Endodermal cell (in vitro differentiated cells): ENCODE measurements at regions not wholly inside any gene's neighbourhood (a gene's known extent, or its start where the extent isn't known, plus 50 kb on each side); places are given as distances from the start of the nearest gene placed in this dataset.
A peak's percentile ranks its signal among the peaks of the same experiment; 100 is the strongest.

Source experiments
- DNase-seq: peaks from one replicate; pipeline ENCODE4 v3.0.0-alpha.2; 2017
- H3K27ac ChIP-seq: 2 replicates; pipeline ENCODE4 v1.5.1; 2013; ENCODE audit warnings: mild to moderate bottlenecking, low read depth, low read length, moderate library complexity
- H3K27me3 ChIP-seq: 2 replicates; pipeline ENCODE4 v1.6.1; 2013; ENCODE audit warnings: mild to moderate bottlenecking, low read length, moderate library complexity; ENCODE audit not compliant: insufficient read depth, control insufficient read depth, poor library complexity, severe bottlenecking
- H3K36me3 ChIP-seq: 2 replicates; pipeline ENCODE4 v1.7.0; 2013; ENCODE audit warnings: mild to moderate bottlenecking, low read length, moderate library complexity; ENCODE audit not compliant: control insufficient read depth, insufficient read depth
- H3K4me1 ChIP-seq: one replicate; pipeline ENCODE4 v1.7.0; 2013; ENCODE audit warnings: low read length; ENCODE audit not compliant: control insufficient read depth, insufficient read depth
- H3K4me3 ChIP-seq: 2 replicates; pipeline ENCODE4 v1.5.1; 2013; ENCODE audit warnings: mild to moderate bottlenecking, low read length, moderate library complexity
- H3K9ac ChIP-seq: 2 replicates; pipeline ENCODE4 v1.6.1; 2013; ENCODE audit warnings: mild to moderate bottlenecking, low read length, moderate library complexity; ENCODE audit not compliant: poor library complexity, severe bottlenecking; ENCODE audit errors: extremely low read depth
- H3K9me3 ChIP-seq: 2 replicates; pipeline ENCODE4 v1.6.1; 2013; ENCODE audit warnings: mild to moderate bottlenecking, low read length, moderate library complexity; ENCODE audit not compliant: control insufficient read depth
- H3K27ac Mint-ChIP-seq: 2 replicates; pipeline ENCODE4 v1.8.0; 2020; ENCODE audit warnings: mixed read lengths
- H3K27me3 Mint-ChIP-seq: 2 replicates; pipeline ENCODE4 v1.8.0; 2021; ENCODE audit warnings: mild to moderate bottlenecking, mixed read lengths; ENCODE audit not compliant: insufficient read depth
- H3K36me3 Mint-ChIP-seq: 2 replicates; pipeline ENCODE4 v1.8.0; 2020; ENCODE audit warnings: low read depth, mixed read lengths
- H3K4me1 Mint-ChIP-seq: 2 replicates; pipeline ENCODE4 v1.8.0; 2020; ENCODE audit warnings: mixed read lengths
- H3K4me3 Mint-ChIP-seq: 2 replicates; pipeline ENCODE4 v1.8.0; 2020; ENCODE audit warnings: mild to moderate bottlenecking, moderate library complexity, mixed read lengths
- H3K9me3 Mint-ChIP-seq: 2 replicates; pipeline ENCODE4 v1.8.0; 2020; ENCODE audit warnings: mild to moderate bottlenecking, mixed read lengths
- WGBS, 2 experiments: methylation state at CpG; one replicate each; pipeline versions ENCODE4 v1.1.5 to v1.1.7; 2013; ENCODE audit warnings: missing lambda C conversion rate in 2 of 2, mixed read lengths in 1 of 2; ENCODE audit not compliant: insufficient coverage in 1 of 2, insufficient read length in 1 of 2; 5-methylcytosine and 5-hydroxymethylcytosine counted together
- TF ChIP-seq, protein P1 (sequence below): fragments of 200-600 bp; sonication (generic); conservative IDR thresholded peaks from 2 replicates; pipeline ENCODE4 v1.5.0; 2021; ENCODE audit warnings: antibody characterized with exemption, mild to moderate bottlenecking

DNA sequence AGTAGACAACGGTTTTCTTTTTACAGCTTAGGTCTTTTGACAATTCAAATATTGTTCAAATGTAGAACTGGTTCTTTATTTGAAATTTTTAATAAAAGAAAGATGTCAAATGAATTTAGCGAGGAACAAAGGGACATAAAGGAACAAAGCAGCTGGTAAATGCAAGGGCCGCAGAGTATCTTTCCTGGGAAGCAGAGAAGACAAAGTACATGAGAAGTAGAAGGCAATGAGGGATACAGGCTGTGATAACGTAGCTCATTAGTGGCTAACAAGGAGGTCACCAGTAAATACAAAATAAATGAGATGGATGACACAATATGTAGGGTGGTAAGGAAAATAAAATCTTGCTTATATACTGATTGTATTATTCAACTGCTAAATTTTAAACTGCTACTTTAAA is 762.8 kb downstream of the VGLL3 start:
- Mint-ChIP-seq H3K27me3 (no peaks in the 10 kb centered on the region), H3K4me1 (no peaks in the 10 kb centered on the region), H3K9me3 (no peaks in the 10 kb centered on the region), H3K27ac (no peak overlapping the region), H3K36me3 (no peaks in the 10 kb centered on the region), H3K4me3 (no peak overlapping the region)
- no peak for DNase-seq
- Histone ChIP-seq H3K27me3 (no peaks in the 10 kb centered on the region), H3K36me3 (no peaks in the 10 kb centered on the region), H3K27ac (peak overlapping the region; percentile 44), H3K4me1 (no peaks in the 10 kb centered on the region), H3K9me3 (no peaks in the 10 kb centered on the region), H3K9ac (no peak overlapping the region), H3K4me3 (no peak overlapping the region)
- WGBS, 2 experiments, result 85 to 100% methylated on average over 1 to 4 of the region's 4 CpGs
- TF ChIP-seq, protein P1, sequence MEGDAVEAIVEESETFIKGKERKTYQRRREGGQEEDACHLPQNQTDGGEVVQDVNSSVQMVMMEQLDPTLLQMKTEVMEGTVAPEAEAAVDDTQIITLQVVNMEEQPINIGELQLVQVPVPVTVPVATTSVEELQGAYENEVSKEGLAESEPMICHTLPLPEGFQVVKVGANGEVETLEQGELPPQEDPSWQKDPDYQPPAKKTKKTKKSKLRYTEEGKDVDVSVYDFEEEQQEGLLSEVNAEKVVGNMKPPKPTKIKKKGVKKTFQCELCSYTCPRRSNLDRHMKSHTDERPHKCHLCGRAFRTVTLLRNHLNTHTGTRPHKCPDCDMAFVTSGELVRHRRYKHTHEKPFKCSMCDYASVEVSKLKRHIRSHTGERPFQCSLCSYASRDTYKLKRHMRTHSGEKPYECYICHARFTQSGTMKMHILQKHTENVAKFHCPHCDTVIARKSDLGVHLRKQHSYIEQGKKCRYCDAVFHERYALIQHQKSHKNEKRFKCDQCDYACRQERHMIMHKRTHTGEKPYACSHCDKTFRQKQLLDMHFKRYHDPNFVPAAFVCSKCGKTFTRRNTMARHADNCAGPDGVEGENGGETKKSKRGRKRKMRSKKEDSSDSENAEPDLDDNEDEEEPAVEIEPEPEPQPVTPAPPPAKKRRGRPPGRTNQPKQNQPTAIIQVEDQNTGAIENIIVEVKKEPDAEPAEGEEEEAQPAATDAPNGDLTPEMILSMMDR, result no peak

DNA sequence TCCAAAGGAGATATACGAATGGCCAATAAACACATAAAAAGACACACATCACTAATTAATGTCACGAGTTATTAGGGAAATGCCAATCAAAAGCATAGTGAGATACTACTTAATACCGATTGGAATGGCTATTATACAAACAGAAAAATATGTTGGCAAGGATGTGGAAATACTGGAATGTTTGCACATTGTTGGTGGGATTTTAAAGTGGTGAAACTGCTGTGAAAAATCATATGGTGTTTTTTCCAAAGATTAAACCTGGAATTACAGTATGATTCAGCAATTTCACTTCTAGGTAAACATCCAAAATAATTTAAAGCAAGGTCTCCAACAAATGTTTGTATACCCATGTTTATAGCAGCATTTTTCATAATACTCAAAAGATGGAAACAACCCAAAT is 765.5 kb downstream of the VGLL3 start:
- Histone ChIP-seq H3K9ac (no peak overlapping the region), H3K36me3 (no peaks in the 10 kb centered on the region), H3K4me3 (no peak overlapping the region), H3K4me1 (no peaks in the 10 kb centered on the region), H3K9me3 (no peaks in the 10 kb centered on the region), H3K27ac (no peak overlapping the region), H3K27me3 (no peaks in the 10 kb centered on the region)
- DNase-seq, result no peak
- WGBS, 2 experiments, result 83 to 100% methylated on average over 2 to 3 of the region's 3 CpGs
- TF ChIP-seq, protein P1, result no peak
- peaks cover 7% of the 10 kb centered on the region for H3K9me3 Mint-ChIP-seq
- H3K27ac Mint-ChIP-seq, result no peak overlapping the region
- H3K36me3 Mint-ChIP-seq, result no peaks in the 10 kb centered on the region
- no peaks in the 10 kb centered on the region for H3K4me1 Mint-ChIP-seq
- no peaks in the 10 kb centered on the region for H3K27me3 Mint-ChIP-seq
- no peak overlapping the region for H3K4me3 Mint-ChIP-seq

DNA sequence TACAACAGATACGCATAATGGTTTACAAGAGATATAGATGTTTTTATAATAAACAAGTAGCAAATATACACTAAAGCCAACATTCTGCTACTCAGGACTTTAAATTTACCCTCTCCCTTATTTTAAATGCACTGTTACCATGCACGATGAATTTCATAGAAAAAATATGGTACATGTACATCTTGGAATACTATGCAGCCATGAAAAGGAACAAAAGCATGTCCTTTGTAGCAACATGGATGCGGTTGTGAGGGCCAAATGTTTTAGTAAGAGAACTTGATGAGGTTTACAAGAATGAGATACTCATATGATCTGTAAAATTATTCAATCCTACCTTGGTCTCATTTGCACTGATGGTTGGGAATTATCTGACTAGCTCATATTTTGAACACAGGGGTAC is 769.3 kb downstream of the VGLL3 start:
- no peaks in the 10 kb centered on the region for H3K4me1 ChIP-seq
- DNase-seq, result no peak
- H3K36me3 ChIP-seq, result no peaks in the 10 kb centered on the region
- no peaks in the 10 kb centered on the region for H3K27me3 ChIP-seq
- H3K4me3 ChIP-seq, result no peak overlapping the region
- no peaks in the 10 kb centered on the region for H3K27me3 Mint-ChIP-seq
- no peaks in the 10 kb centered on the region for H3K36me3 Mint-ChIP-seq
- WGBS, 2 experiments, result 95 to 100% methylated on average over 1 to 2 of the region's 3 CpGs
- H3K4me3 Mint-ChIP-seq, result no peak overlapping the region
- TF ChIP-seq, protein P1, result no peak
- no peak overlapping the region for H3K27ac ChIP-seq
- H3K9me3 Mint-ChIP-seq, result peaks cover 7% of the 10 kb centered on the region
- H3K27ac Mint-ChIP-seq, result no peak overlapping the region
- no peaks in the 10 kb centered on the region for H3K9me3 ChIP-seq
- no peak overlapping the region for H3K9ac ChIP-seq
- no peaks in the 10 kb centered on the region for H3K4me1 Mint-ChIP-seq
